CD4-positive, alpha-beta T cell treated with Interleukin-4 for 4 hours (primary cell): ENCODE measurements at regions not wholly inside any gene's neighbourhood (a gene's known extent, or its start where the extent isn't known, plus 50 kb on each side); places are given as distances from the start of the nearest gene placed in this dataset.

ENCODE experiments used
- DNase-seq: peaks from one replicate; pipeline ENCODE4 v3.0.0-alpha.2; 2020

GRCh38 chr1:218584418-218585155 is 239.5 kb downstream of the TGFB2 start:
- DNase-seq: no peak

- no peak for DNase-seq
Observed at GRCh38 chr1:218585511-218586184, 240.5 kb downstream of the TGFB2 start.

GRCh38 chr1:218587900-218588299 is 242.8 kb downstream of the TGFB2 start:
- DNase-seq: no peak

- DNase-seq: no peak
Observed at GRCh38 chr1:218588540-218589172, 243.5 kb downstream of the TGFB2 start.

- DNase-seq: no peak
Observed at GRCh38 chr1:218589487-218589886, 244.4 kb downstream of the TGFB2 start.

GRCh38 chr1:218591966-218592365 is 246.8 kb downstream of the TGFB2 start:
- DNase-seq: no peak

GRCh38 chr1:218592688-218593087 is 247.6 kb downstream of the TGFB2 start:
- DNase-seq: no peak

- DNase-seq: no peak
Observed at GRCh38 chr1:218600968-218601367, 255.8 kb downstream of the TGFB2 start.

GRCh38 chr1:218604217-218604616 is 259.1 kb downstream of the TGFB2 start:
- DNase-seq: no peak

GRCh38 chr1:218611916-218612585 is 266.9 kb downstream of the TGFB2 start:
- no peak for DNase-seq

GRCh38 chr1:218613105-218613504 is 268.0 kb downstream of the TGFB2 start:
- DNase-seq: no peak

GRCh38 chr1:218614031-218614430 is 268.9 kb downstream of the TGFB2 start:
- no peak for DNase-seq

- no peak for DNase-seq
Observed at GRCh38 chr1:218616681-218617080, 271.5 kb downstream of the TGFB2 start.

GRCh38 chr1:218617986-218618385 is 272.9 kb downstream of the TGFB2 start:
- DNase-seq: no peak

- no peak for DNase-seq
Observed at GRCh38 chr1:218620956-218621355, 275.8 kb downstream of the TGFB2 start.

- no peak for DNase-seq
Observed at GRCh38 chr1:218624052-218624451, 278.9 kb downstream of the TGFB2 start.

GRCh38 chr1:218625393-218625792 is 280.3 kb downstream of the TGFB2 start:
- no peak for DNase-seq

GRCh38 chr1:218633238-218633988 is 288.3 kb downstream of the TGFB2 start:
- no peak for DNase-seq

GRCh38 chr1:218634212-218634611 is 289.1 kb downstream of the TGFB2 start:
- DNase-seq: no peak

GRCh38 chr1:218636548-218636947 is 291.4 kb downstream of the TGFB2 start:
- DNase-seq: no peak

GRCh38 chr1:218640173-218640572 is 295.0 kb downstream of the TGFB2 start:
- no peak for DNase-seq

- DNase-seq: no peak
Observed at GRCh38 chr1:218642033-218642948, 297.2 kb downstream of the TGFB2 start.
